ENCODE measurements at regions not wholly inside any gene's neighbourhood (a gene's known extent, or its start where the extent isn't known, plus 50 kb on each side); places are given as distances from the start of the nearest gene placed in this dataset.

- no peak for ATAC-seq
- TF ChIP-seq TOX (CRISPR knock-in tag; IDR thresholded peaks at IDR 0.05; ENCODE audit: borderline replicate concordance) (no peak), POU6F1 (CRISPR knock-in tag; IDR thresholded peaks at IDR 0.05; ENCODE audit: borderline replicate concordance, low read depth) (no peak), CSRNP3 (CRISPR knock-in tag; IDR thresholded peaks at IDR 0.05) (no peak), SNAI2 (CRISPR knock-in tag; IDR thresholded peaks at IDR 0.05) (no peak), OSR1 (CRISPR knock-in tag; IDR thresholded peaks at IDR 0.05) (no peak), PATZ1 (CRISPR knock-in tag; IDR thresholded peaks at IDR 0.05; ENCODE audit: borderline replicate concordance) (no peak), RARB (CRISPR knock-in tag; IDR thresholded peaks at IDR 0.05) (no peak)
Measured at GRCh38 chr20:11145616-11146015, 471.8 kb upstream of the JAG1 start.

- TF ChIP-seq TOX (CRISPR knock-in tag; IDR thresholded peaks at IDR 0.05; ENCODE audit: borderline replicate concordance): no peak
- TF ChIP-seq RARB (CRISPR knock-in tag; IDR thresholded peaks at IDR 0.05): no peak
- TF ChIP-seq ZNF70 (CRISPR knock-in tag; IDR thresholded peaks at IDR 0.05): no peak
- no peak for TF ChIP-seq TSHZ2 (CRISPR knock-in tag; IDR thresholded peaks at IDR 0.05)
- TF ChIP-seq CREB5 (CRISPR knock-in tag; IDR thresholded peaks at IDR 0.05; ENCODE audit: low read depth): no peak
- no peak for TF ChIP-seq TCF4 (CRISPR knock-in tag; IDR thresholded peaks at IDR 0.05; ENCODE audit: borderline replicate concordance)
- no peak for TF ChIP-seq CSRNP3 (CRISPR knock-in tag; IDR thresholded peaks at IDR 0.05)
- TF ChIP-seq GLIS3 (CRISPR knock-in tag; IDR thresholded peaks at IDR 0.05): no peak
- no peak for TF ChIP-seq CSDC2 (CRISPR knock-in tag; IDR thresholded peaks at IDR 0.05)
- no peak for TF ChIP-seq ESRRG (CRISPR knock-in tag; IDR thresholded peaks at IDR 0.05)
- no peak for TF ChIP-seq PATZ1 (CRISPR knock-in tag; IDR thresholded peaks at IDR 0.05; ENCODE audit: borderline replicate concordance)
- peak; percentile 82 for ATAC-seq
Measured at GRCh38 chr20:11153819-11154218, 480.0 kb upstream of the JAG1 start.

- ATAC-seq: no peak
- TF ChIP-seq ZFP3 (CRISPR knock-in tag; IDR thresholded peaks at IDR 0.05) (no peak), ZC3H10 (CRISPR knock-in tag; IDR thresholded peaks at IDR 0.05) (no peak), CREB5 (CRISPR knock-in tag; IDR thresholded peaks at IDR 0.05; ENCODE audit: low read depth) (no peak), BACH2 (CRISPR knock-in tag; IDR thresholded peaks at IDR 0.05; ENCODE audit: borderline replicate concordance) (no peak), ZFP30 (CRISPR knock-in tag; IDR thresholded peaks at IDR 0.05) (no peak), CSDC2 (CRISPR knock-in tag; IDR thresholded peaks at IDR 0.05) (no peak), RARB (CRISPR knock-in tag; IDR thresholded peaks at IDR 0.05) (no peak), POU6F1 (CRISPR knock-in tag; IDR thresholded peaks at IDR 0.05; ENCODE audit: borderline replicate concordance, low read depth) (no peak), SNAI2 (CRISPR knock-in tag; IDR thresholded peaks at IDR 0.05) (no peak), ZNF8 (CRISPR knock-in tag; IDR thresholded peaks at IDR 0.05) (no peak), TOX (CRISPR knock-in tag; IDR thresholded peaks at IDR 0.05; ENCODE audit: borderline replicate concordance) (no peak)
Measured at GRCh38 chr20:11155156-11155756, 481.5 kb upstream of the JAG1 start.
